Brain pericyte (primary cell): ENCODE measurements at regions not wholly inside any gene's neighbourhood (a gene's known extent, or its start where the extent isn't known, plus 50 kb on each side); places are given as distances from the start of the nearest gene placed in this dataset.

Experiments used
- DNase-seq: peaks from one replicate; pipeline ENCODE4 v3.0.0-alpha.2; 2012; ENCODE audit warnings: low read depth, low spot score

GRCh38 chr2:181242262-181242661 is 214.9 kb upstream of the ITGA4 start:
- no peak for DNase-seq

- no peak for DNase-seq
Observed at GRCh38 chr2:181243319-181243718, 213.9 kb upstream of the ITGA4 start.

- no peak for DNase-seq
Observed at GRCh38 chr2:181250691-181251090, 206.5 kb upstream of the ITGA4 start.

- no peak for DNase-seq
Observed at GRCh38 chr2:181252262-181253148, 204.7 kb upstream of the ITGA4 start.

- DNase-seq: no peak
Observed at GRCh38 chr2:181253438-181253837, 203.7 kb upstream of the ITGA4 start.

GRCh38 chr2:181255651-181256050 is 201.5 kb upstream of the ITGA4 start:
- DNase-seq: no peak

- DNase-seq: no peak
Observed at GRCh38 chr2:181258720-181259119, 198.5 kb upstream of the ITGA4 start.

- no peak for DNase-seq
Observed at GRCh38 chr2:181262782-181263181, 194.4 kb upstream of the ITGA4 start.

GRCh38 chr2:181264001-181264400 is 193.2 kb upstream of the ITGA4 start:
- no peak for DNase-seq

GRCh38 chr2:181264441-181264840 is 192.7 kb upstream of the ITGA4 start:
- no peak for DNase-seq

GRCh38 chr2:181266614-181267013 is 190.6 kb upstream of the ITGA4 start:
- no peak for DNase-seq

GRCh38 chr2:181268174-181268867 is 188.9 kb upstream of the ITGA4 start:
- DNase-seq: no peak

GRCh38 chr2:181273986-181274385 is 183.2 kb upstream of the ITGA4 start:
- DNase-seq: no peak

GRCh38 chr2:181275643-181276070 is 181.5 kb upstream of the ITGA4 start:
- no peak for DNase-seq

- DNase-seq: no peak
Observed at GRCh38 chr2:181281206-181281832, 175.9 kb upstream of the ITGA4 start.

- DNase-seq: no peak
Observed at GRCh38 chr2:181285116-181285515, 172.1 kb upstream of the ITGA4 start.

GRCh38 chr2:181289698-181290097 is 167.5 kb upstream of the ITGA4 start:
- DNase-seq: no peak

- no peak for DNase-seq
Observed at GRCh38 chr2:181290182-181290581, 167.0 kb upstream of the ITGA4 start.

- no peak for DNase-seq
Observed at GRCh38 chr2:181294979-181295378, 162.2 kb upstream of the ITGA4 start.

- no peak for DNase-seq
Observed at GRCh38 chr2:181300600-181301291, 156.4 kb upstream of the ITGA4 start.

- DNase-seq: no peak
Observed at GRCh38 chr2:181304011-181304844, 153.0 kb upstream of the ITGA4 start.
